HFF-Myc (cell line): ENCODE measurements at regions not wholly inside any gene's neighbourhood (a gene's known extent, or its start where the extent isn't known, plus 50 kb on each side); places are given as distances from the start of the nearest gene placed in this dataset.

Experiments
- DNase-seq: peaks from one replicate; pipeline ENCODE4 v3.0.0-alpha.2; 2011; ENCODE audit warnings: low read depth; ENCODE audit errors: extremely low read depth
- H3K4me3 ChIP-seq: replicated peaks from 2 replicates; pipeline ENCODE4 v1.5.1; 2011; ENCODE audit warnings: low read depth, mild to moderate bottlenecking, control low read depth, low read length
- CTCF ChIP-seq: IDR thresholded peaks from 2 replicates; pipeline ENCODE4 v1.5.1; 2012; ENCODE audit warnings: mild to moderate bottlenecking, low read depth, low read length, control low read depth; ENCODE audit errors: missing control alignments

- no peak for DNase-seq
- TF ChIP-seq CTCF, result no peak
- H3K4me3 ChIP-seq, result no peak overlapping the region
Measured at GRCh38 chr18:60047556-60047955, 147.8 kb downstream of the PMAIP1 start.

- TF ChIP-seq CTCF, result no peak
- H3K4me3 ChIP-seq, result no peak overlapping the region
- peak; percentile 25 for DNase-seq
Measured at GRCh38 chr18:60044290-60045006, 144.7 kb downstream of the PMAIP1 start.

GRCh38 chr18:60040971-60041370 lies 141.2 kb downstream of the PMAIP1 start:
- DNase-seq, result no peak
- no peak overlapping the region for H3K4me3 ChIP-seq
- no peak for TF ChIP-seq CTCF

GRCh38 chr18:60038731-60039130 lies 138.9 kb downstream of the PMAIP1 start:
- no peak overlapping the region for H3K4me3 ChIP-seq
- TF ChIP-seq CTCF, result no peak
- DNase-seq, result no peak

GRCh38 chr18:60027397-60027796 lies 127.6 kb downstream of the PMAIP1 start:
- no peak overlapping the region for H3K4me3 ChIP-seq
- no peak for DNase-seq
- TF ChIP-seq CTCF, result no peak

GRCh38 chr18:60024857-60025256 lies 125.1 kb downstream of the PMAIP1 start:
- no peak overlapping the region for H3K4me3 ChIP-seq
- DNase-seq, result no peak
- no peak for TF ChIP-seq CTCF

- TF ChIP-seq CTCF, result no peak
- DNase-seq, result no peak
- H3K4me3 ChIP-seq, result no peak overlapping the region
Measured at GRCh38 chr18:60024345-60024744, 124.5 kb downstream of the PMAIP1 start.
